HG03045 (cell line): ENCODE measurements at regions not wholly inside any gene's neighbourhood (a gene's known extent, or its start where the extent isn't known, plus 50 kb on each side); places are given as distances from the start of the nearest gene placed in this dataset.

Source experiments
- ATAC-seq: cut with Tn5 transposase; IDR thresholded peaks from one replicate; pipeline ENCODE4 v1.9.1; 2021; ENCODE audit warnings: mild to moderate bottlenecking, moderate library complexity; ENCODE audit not compliant: unreplicated experiment

GRCh38 chr9:80596579-80596978 lies 1024.8 kb downstream of the TLE4 start:
- ATAC-seq = no peak

GRCh38 chr9:80595192-80595591 lies 1023.4 kb downstream of the TLE4 start:
- no peak for ATAC-seq

- no peak for ATAC-seq
Observed at GRCh38 chr9:80592413-80592812, 1020.6 kb downstream of the TLE4 start.

GRCh38 chr9:80586786-80587330 lies 1015.1 kb downstream of the TLE4 start:
- no peak for ATAC-seq

GRCh38 chr9:80571953-80572352 lies 1000.2 kb downstream of the TLE4 start:
- ATAC-seq = no peak

GRCh38 chr9:80569236-80569635 lies 997.5 kb downstream of the TLE4 start:
- ATAC-seq = no peak

- no peak for ATAC-seq
Observed at GRCh38 chr9:80561526-80561925, 989.8 kb downstream of the TLE4 start.

GRCh38 chr9:80560976-80561375 lies 989.2 kb downstream of the TLE4 start:
- no peak for ATAC-seq

- ATAC-seq = no peak
Observed at GRCh38 chr9:80557256-80557655, 985.5 kb downstream of the TLE4 start.

GRCh38 chr9:80556631-80557030 lies 984.9 kb downstream of the TLE4 start:
- ATAC-seq = no peak

- ATAC-seq = no peak
Observed at GRCh38 chr9:80555782-80556325, 984.1 kb downstream of the TLE4 start.

GRCh38 chr9:80554856-80555255 lies 983.1 kb downstream of the TLE4 start:
- ATAC-seq = no peak

- ATAC-seq = no peak
Observed at GRCh38 chr9:80554301-80554700, 982.5 kb downstream of the TLE4 start.

- ATAC-seq = no peak
Observed at GRCh38 chr9:80552931-80553330, 981.2 kb downstream of the TLE4 start.

GRCh38 chr9:80550181-80550580 lies 978.4 kb downstream of the TLE4 start:
- ATAC-seq = no peak

GRCh38 chr9:80547613-80548012 lies 975.8 kb downstream of the TLE4 start:
- no peak for ATAC-seq

GRCh38 chr9:80540387-80540786 lies 968.6 kb downstream of the TLE4 start:
- ATAC-seq = no peak

GRCh38 chr9:80538976-80539375 lies 967.2 kb downstream of the TLE4 start:
- no peak for ATAC-seq

- no peak for ATAC-seq
Observed at GRCh38 chr9:80522465-80522864, 950.7 kb downstream of the TLE4 start.

GRCh38 chr9:80521151-80521550 lies 949.4 kb downstream of the TLE4 start:
- ATAC-seq = no peak

- no peak for ATAC-seq
Observed at GRCh38 chr9:80520231-80520630, 948.5 kb downstream of the TLE4 start.

GRCh38 chr9:80518441-80518840 lies 946.7 kb downstream of the TLE4 start:
- no peak for ATAC-seq

- no peak for ATAC-seq
Observed at GRCh38 chr9:80516679-80517078, 944.9 kb downstream of the TLE4 start.
